ENCODE measurements at regions not wholly inside any gene's neighbourhood (a gene's known extent, or its start where the extent isn't known, plus 50 kb on each side); places are given as distances from the start of the nearest gene placed in this dataset.

DNA sequence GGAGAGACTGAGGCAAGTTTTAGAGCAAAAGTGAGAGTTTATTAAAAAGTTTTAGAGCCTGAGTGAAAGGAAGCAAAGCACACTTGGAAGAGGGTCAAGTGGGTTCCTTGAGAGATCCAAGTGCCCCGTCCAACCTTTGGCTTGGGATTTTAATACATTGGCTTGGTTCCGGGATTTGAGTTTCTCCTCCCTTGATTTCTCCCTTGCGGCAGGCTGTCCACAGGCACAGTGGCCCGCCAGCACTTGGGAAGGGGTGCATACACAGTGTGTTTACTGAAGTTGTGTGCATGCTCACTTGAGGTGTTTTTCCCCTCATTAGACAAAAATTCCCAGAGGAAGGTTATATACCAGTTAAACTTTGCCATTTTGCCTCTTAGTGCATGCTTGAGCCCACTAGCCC is 333.5 kb downstream of the PCDH18 start:
- no peak for DNase-seq

GRCh38 chr4:137194670-137195069 is 337.6 kb downstream of the PCDH18 start:
- no peak for DNase-seq

DNA sequence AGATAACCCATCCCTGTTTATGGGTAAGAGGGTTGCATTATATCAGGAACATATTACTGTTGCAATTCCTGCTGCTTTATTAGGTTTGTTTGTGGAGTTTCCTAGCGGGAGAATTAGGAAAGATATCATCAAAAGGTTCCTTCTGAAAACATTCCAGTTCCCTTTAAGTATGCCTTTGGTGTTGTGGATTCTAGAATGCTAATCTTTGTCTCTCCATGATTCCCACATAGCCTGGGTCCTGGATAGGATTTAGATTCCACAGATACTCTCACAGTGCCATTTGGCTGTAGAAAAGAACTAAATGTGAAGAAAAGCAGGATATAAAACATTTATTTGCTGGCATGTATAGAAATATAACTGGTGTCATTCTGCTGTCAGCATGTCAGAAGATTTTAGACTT is 338.7 kb downstream of the PCDH18 start:
- no peak for DNase-seq

- no peak for DNase-seq
These were observed 350.9 kb downstream of the PCDH18 start for GRCh38 chr4:137181293-137181899.

DNA sequence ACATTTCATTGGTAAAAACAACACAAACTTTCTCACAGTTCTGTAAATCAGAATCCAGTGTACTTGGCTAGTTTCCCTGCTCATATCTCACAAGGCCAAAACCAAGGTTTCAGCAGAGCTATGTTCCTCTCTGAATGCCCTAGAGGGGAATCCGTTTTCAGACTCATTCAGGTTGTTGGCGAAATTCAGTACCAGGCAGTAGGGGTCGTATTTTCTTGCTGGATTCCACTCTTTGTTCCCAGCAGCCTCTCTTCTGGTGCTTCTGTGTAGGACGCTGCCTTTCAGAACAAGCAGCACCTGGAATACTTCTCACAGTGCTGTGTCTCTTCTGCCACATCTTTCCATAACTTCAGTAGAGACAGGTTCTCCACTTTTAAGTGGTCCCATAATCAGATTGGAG is 351.9 kb downstream of the PCDH18 start:
- DNase-seq = no peak

GRCh38 chr4:137156807-137157206 is 375.5 kb downstream of the PCDH18 start:
- no peak for DNase-seq

DNA sequence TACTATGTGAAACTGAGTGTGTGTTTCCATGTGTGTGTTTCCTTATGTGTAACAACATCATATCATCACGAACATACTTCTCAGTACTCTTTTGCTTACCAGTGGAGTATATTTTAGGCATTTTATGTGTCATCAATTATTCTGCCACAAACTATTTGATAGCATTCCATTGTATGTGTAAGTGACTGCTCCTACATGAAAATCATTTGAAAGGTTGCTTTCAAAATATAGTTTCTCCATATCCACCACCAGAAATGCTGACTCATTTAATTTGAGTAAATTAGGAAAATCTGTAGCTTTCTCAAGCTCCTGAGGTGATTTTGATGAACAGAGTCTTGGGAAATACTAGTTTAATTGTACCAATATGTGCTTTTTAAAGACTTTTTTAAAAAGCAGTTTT is 376.2 kb downstream of the PCDH18 start:
- DNase-seq = no peak

GRCh38 chr4:137131201-137131600 is 401.1 kb downstream of the PCDH18 start:
- DNase-seq = no peak

GRCh38 chr4:137129845-137130244 is 402.4 kb downstream of the PCDH18 start:
- DNase-seq = no peak

DNA sequence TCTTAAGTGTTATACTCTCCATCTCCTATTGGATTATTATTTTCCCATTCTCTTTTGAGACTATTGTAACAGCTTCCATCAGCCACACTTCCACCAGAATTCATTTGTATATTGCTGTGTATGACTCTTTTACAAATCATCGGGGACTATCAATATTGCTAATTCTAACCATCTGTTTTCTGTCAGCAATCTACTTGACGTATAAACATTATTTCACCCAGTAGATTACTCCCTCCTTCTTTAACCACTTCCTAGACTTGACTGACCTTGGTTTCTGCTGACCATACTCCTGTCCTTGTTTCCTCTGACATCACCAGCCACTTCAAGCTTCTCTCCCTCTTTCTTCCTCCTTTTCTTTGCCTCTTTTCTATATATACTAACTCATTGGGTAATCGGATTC is 402.9 kb downstream of the PCDH18 start:
- no peak for DNase-seq

DNA sequence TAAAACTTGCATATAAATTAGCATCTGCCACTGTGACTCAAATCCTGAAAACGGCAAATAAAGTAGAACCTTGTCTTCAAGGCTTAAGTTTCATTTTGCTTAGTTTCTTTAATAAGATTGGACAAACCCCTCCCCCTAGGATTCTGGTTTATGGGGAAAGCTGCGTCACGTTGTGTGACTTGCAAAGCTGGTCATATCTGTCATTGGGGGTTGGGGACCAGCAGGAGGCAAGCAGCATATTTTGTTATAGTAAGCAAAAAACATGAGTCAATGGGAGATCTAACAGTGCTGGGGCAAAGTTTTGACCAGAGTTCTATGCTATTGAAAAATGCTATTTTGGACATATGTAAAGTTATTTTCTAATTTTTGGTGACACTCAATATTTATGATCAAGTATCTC is 407.3 kb downstream of the PCDH18 start:
- DNase-seq = no peak

GRCh38 chr4:137124278-137124932 is 407.9 kb downstream of the PCDH18 start:
- peak; percentile 64 for DNase-seq

GRCh38 chr4:137122876-137123275 is 409.4 kb downstream of the PCDH18 start:
- DNase-seq = no peak

- DNase-seq = no peak
These were observed 416.1 kb downstream of the PCDH18 start for GRCh38 chr4:137116144-137116543.

GRCh38 chr4:137106733-137107132 is 425.6 kb downstream of the PCDH18 start:
- no peak for DNase-seq

DNA sequence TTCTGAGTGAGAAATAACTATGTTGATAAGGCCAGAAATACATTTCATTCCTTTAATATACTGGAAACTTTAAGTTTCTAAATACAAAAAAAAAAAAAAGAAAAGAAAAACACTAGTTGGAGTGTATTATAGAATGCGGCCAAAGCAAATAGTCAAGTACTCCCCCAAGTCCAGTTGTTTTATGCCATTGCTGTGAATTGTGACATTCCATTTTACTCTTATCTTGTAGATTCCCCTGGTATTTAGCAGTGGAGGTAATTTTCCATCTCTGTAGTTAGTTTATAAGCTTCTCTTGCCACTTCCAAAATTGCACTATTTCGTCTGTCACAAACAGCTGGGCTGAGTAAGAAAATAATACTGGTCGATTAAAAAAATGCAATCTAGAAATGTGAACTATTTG is 426.0 kb downstream of the PCDH18 start:
- DNase-seq = no peak

GRCh38 chr4:137090951-137091350 is 441.3 kb downstream of the PCDH18 start:
- no peak for DNase-seq

DNA sequence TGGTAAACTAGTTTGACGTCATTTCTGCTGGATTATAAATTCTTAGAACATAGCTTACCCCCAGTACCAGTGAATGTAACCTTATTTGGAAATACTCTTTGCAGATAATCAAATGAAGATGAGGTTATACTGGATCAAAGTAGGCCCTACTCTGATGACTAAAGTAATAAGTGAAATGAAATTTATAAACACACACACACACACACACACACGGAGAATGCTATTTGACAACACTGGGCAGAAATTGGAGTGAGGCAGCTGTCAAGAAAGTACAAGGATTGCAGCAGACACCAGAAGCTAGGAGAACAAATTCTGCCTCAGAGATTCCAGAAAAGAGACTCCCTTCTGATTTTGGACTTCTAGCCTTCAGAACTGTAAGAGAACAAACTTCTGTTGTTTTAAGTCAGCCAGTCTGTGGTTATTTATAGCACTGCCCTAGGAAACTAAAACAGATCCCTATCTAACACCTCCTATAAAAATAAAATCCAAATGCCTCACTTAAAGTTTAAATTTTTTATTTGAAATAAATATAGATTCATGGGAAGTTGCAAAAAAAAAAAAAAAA is 448.6 kb downstream of the PCDH18 start:
- DNase-seq = no peak

GRCh38 chr4:137082061-137082460 is 450.2 kb downstream of the PCDH18 start:
- DNase-seq = no peak

- DNase-seq = no peak
These were observed 455.4 kb downstream of the PCDH18 start for GRCh38 chr4:137076908-137077307.

DNA sequence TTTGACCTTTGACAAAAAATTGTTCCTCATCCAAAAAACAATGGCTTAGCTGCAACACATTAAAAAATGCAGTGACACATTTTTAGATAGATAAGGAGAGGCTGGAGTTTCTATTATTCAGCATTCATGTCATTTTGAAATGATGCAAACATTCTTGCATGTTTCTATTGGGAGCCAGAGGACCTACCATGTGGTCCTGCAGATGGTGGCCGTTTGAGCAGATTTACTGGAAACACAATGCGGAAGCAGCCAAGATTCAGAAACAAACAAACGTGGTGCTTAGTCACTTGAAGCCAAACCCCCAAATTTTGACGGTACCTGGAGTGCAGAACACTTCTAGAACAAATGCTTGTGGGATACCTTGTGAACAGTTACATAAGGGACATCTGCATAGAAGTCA is 456.7 kb downstream of the PCDH18 start:
- no peak for DNase-seq

DNA sequence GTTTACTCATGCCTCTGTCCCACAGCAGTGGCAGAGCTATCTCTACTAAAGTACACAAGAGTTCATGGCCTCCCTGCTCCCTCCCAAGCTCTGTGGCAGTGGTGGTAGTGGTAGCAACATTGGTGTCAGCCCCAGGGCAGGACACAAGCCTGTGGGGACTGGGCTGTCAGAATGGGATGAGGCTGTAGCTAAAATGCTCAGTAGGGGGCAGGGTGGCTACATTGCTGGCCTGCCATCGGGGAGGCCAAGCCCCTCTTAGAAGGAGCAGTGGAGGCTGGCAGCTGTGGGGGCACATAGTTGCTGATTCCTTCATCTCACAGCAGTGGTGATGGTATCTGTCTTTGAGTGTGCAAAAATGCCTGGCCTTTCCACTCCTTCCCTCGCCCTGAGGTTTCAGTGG is 461.7 kb downstream of the PCDH18 start:
- no peak for DNase-seq

GRCh38 chr4:137069473-137069872 is 462.8 kb downstream of the PCDH18 start:
- DNase-seq = no peak

- DNase-seq = no peak
These were observed 464.6 kb downstream of the PCDH18 start for GRCh38 chr4:137067735-137068134.

DNA sequence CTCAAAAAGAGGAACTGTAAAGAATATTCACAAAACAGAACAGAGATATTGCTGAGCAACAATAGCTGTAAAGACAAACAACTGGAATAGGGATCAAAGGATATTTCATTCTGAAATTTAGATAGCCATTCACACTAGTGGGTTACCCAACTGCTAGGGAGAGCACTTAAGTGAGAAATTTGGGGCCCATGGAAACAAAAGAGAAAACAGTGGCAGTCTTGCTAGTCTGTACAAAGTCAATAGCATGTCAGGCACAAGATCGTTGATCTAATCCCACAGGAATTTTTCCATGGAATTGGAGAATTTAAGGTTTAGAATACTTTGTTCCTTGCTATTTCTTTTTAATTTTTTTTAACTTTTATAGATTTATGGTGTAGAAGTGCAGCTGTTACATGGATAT is 467.0 kb downstream of the PCDH18 start:
- no peak for DNase-seq
